C4-2B (cell line): ENCODE measurements at regions not wholly inside any gene's neighbourhood (a gene's known extent, or its start where the extent isn't known, plus 50 kb on each side); places are given as distances from the start of the nearest gene placed in this dataset.
"Not testable (repeated sequence)": the region's sequence is repeated elsewhere in the genome, so short reads cannot be mapped to it uniquely, and the experiment has no call there.

Experiments
- ZFX ChIP-seq: fragments of 450-650 bp; IDR thresholded peaks from 2 replicates; pipeline ENCODE4 v1.6.1; 2017
- TF ChIP-seq, protein P1 (sequence below): fragments of 450-650 bp; conservative IDR thresholded peaks from 2 replicates; pipeline ENCODE4 v1.5.1; 2017; ENCODE audit warnings: mild to moderate bottlenecking

DNA sequence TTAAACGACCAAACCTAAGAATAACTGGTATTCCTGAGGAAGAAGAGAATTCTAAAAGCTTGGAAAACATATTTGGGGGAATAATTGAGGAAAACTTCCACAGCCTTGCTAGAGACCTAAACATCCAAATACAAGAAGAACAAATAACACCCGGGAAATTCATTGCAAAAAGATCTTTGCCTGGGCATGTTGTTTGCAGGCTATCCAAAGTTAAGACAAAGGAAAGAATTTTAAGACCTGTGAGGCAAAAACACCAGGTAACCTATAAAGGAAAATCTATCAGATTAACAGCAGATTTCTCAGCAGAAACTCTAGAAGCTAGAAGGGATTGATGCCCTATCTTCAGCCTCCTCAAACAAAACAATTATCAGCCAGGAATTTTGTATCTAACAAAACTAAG, 82.2 kb upstream of the TRPC7 start:
- TF ChIP-seq, protein P1, sequence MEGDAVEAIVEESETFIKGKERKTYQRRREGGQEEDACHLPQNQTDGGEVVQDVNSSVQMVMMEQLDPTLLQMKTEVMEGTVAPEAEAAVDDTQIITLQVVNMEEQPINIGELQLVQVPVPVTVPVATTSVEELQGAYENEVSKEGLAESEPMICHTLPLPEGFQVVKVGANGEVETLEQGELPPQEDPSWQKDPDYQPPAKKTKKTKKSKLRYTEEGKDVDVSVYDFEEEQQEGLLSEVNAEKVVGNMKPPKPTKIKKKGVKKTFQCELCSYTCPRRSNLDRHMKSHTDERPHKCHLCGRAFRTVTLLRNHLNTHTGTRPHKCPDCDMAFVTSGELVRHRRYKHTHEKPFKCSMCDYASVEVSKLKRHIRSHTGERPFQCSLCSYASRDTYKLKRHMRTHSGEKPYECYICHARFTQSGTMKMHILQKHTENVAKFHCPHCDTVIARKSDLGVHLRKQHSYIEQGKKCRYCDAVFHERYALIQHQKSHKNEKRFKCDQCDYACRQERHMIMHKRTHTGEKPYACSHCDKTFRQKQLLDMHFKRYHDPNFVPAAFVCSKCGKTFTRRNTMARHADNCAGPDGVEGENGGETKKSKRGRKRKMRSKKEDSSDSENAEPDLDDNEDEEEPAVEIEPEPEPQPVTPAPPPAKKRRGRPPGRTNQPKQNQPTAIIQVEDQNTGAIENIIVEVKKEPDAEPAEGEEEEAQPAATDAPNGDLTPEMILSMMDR: not testable (repeated sequence)
- not testable (repeated sequence) for TF ChIP-seq ZFX
